ENCODE measurements at regions not wholly inside any gene's neighbourhood (a gene's known extent, or its start where the extent isn't known, plus 50 kb on each side); places are given as distances from the start of the nearest gene placed in this dataset.

- 20 to 53% (median 26%) methylated on average over 2 of the region's 2 CpGs for WGBS, 4 donors
- no peaks in the 10 kb centered on the region for H3K27me3 ChIP-seq
- H3K4me1 ChIP-seq (replicated peaks in 1 of 2) = no peaks in the 10 kb centered on the region
- H3K36me3 ChIP-seq (replicated peaks in 1 of 2) = no peaks in the 10 kb centered on the region
- no peaks in the 10 kb centered on the region for H3K9me3 ChIP-seq (replicated peaks in 1 of 3)
- TF ChIP-seq, protein P1, sequence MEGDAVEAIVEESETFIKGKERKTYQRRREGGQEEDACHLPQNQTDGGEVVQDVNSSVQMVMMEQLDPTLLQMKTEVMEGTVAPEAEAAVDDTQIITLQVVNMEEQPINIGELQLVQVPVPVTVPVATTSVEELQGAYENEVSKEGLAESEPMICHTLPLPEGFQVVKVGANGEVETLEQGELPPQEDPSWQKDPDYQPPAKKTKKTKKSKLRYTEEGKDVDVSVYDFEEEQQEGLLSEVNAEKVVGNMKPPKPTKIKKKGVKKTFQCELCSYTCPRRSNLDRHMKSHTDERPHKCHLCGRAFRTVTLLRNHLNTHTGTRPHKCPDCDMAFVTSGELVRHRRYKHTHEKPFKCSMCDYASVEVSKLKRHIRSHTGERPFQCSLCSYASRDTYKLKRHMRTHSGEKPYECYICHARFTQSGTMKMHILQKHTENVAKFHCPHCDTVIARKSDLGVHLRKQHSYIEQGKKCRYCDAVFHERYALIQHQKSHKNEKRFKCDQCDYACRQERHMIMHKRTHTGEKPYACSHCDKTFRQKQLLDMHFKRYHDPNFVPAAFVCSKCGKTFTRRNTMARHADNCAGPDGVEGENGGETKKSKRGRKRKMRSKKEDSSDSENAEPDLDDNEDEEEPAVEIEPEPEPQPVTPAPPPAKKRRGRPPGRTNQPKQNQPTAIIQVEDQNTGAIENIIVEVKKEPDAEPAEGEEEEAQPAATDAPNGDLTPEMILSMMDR (IDR thresholded peaks at IDR 0.05) = no peak
- TF ChIP-seq POLR2A (IDR thresholded peaks at IDR 0.05) = no peak
- intact Hi-C loops (cut with DNase I) = no loop called here
- no peak overlapping the region for H3K27ac ChIP-seq
- DNase-seq = no peak
- no peak overlapping the region for H3K4me3 ChIP-seq
These were observed 289.9 kb downstream of the CD109 start for GRCh38 chr6:73985891-73986290.

DNA sequence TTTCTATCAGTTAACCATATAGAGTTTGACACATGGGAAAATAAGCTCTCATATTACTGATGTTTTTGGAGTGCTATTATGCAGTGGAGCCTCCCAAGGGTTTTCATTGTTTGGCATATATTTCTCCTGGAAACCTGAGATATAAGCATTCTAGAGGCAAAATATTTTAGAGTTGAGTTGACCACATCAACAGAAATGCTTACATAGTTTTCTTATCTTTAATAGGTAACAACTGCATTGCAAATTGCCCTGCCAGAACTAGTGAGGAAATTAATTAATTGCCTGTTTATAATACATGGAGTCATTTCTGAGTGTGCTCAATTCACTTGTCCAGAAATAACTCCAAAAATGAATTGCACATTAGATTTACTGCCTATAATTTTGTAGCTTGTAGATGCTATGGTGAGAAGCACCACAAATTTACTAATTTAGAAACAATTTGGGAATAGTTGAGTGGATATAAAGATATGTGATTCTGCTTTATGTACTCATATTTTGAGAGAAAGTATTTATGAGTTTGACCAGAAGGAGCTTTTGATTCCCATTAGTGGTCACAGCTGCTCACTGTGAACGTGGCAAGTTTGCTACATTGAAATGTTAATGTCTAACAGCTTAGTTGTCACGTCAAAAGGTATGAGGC, 288.7 kb downstream of the CD109 start:
- H3K27me3 ChIP-seq = no peaks in the 10 kb centered on the region
- DNase-seq = no peak
- H3K4me1 ChIP-seq (replicated peaks in 1 of 2) = no peaks in the 10 kb centered on the region
- no peak overlapping the region for H3K27ac ChIP-seq
- no peaks in the 10 kb centered on the region for H3K36me3 ChIP-seq (replicated peaks in 1 of 2)
- no peak for TF ChIP-seq POLR2A (IDR thresholded peaks at IDR 0.05)
- TF ChIP-seq, protein P1 (IDR thresholded peaks at IDR 0.05) = no peak
- 66 to 69% (median 68%) methylated on average over 2 of the region's 2 CpGs for WGBS, 4 donors
- intact Hi-C loops (cut with DNase I) = no loop called here
- H3K4me3 ChIP-seq = no peak overlapping the region
- H3K9me3 ChIP-seq (replicated peaks in 1 of 3) = no peaks in the 10 kb centered on the region

DNA sequence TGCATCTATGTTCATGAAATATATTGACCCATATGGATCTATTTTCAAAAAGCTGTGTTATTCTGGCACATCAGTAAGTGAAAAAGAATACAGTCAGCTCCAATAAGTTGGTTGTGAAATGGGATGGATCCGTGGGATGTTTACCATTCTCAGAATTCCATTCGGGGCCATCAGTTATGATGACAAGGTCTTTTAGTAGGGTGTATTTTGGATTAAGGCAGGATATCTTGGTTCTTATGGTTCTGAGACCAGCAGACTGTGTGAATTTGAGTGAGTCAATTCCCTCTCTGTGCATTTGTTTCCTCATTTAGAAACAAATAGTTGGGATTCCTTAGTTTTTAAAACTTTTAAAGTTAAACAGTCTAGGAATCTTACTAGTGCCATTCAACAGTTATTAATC, 287.4 kb downstream of the CD109 start:
- Histone ChIP-seq H3K4me1 (replicated peaks in 1 of 2) (no peaks in the 10 kb centered on the region), H3K27ac (no peak overlapping the region), H3K4me3 (no peak overlapping the region), H3K9me3 (replicated peaks in 1 of 3) (no peaks in the 10 kb centered on the region), H3K36me3 (replicated peaks in 1 of 2) (no peaks in the 10 kb centered on the region), H3K27me3 (no peaks in the 10 kb centered on the region)
- TF ChIP-seq POLR2A (IDR thresholded peaks at IDR 0.05) = no peak
- TF ChIP-seq, protein P1 (IDR thresholded peaks at IDR 0.05) = no peak
- 43 to 60% (median 55%) methylated on average over 2 of the region's 2 CpGs for WGBS, 4 donors
- intact Hi-C loops (cut with DNase I) = no loop called here
- DNase-seq = no peak

- H3K4me1 ChIP-seq (replicated peaks in 1 of 2) = no peaks in the 10 kb centered on the region
- DNase-seq = no peak
- intact Hi-C loops (cut with DNase I) = no loop called here
- no peaks in the 10 kb centered on the region for H3K27me3 ChIP-seq
- H3K36me3 ChIP-seq (replicated peaks in 1 of 2) = no peaks in the 10 kb centered on the region
- no peaks in the 10 kb centered on the region for H3K9me3 ChIP-seq (replicated peaks in 1 of 3)
- no peak overlapping the region for H3K4me3 ChIP-seq
- no peak overlapping the region for H3K27ac ChIP-seq
- TF ChIP-seq, protein P1 (IDR thresholded peaks at IDR 0.05) = no peak
- TF ChIP-seq POLR2A (IDR thresholded peaks at IDR 0.05) = no peak
These were observed 284.1 kb downstream of the CD109 start for GRCh38 chr6:73980096-73980495.
